D721Med (cell line): ENCODE measurements at regions not wholly inside any gene's neighbourhood (a gene's known extent, or its start where the extent isn't known, plus 50 kb on each side); places are given as distances from the start of the nearest gene placed in this dataset.

Experiments
- DNase-seq: peaks from one replicate; pipeline ENCODE4 v3.0.0; 2011; ENCODE audit warnings: low spot score; ENCODE audit not compliant: insufficient read length
- FAIRE-seq: peaks from 2 replicates; lab custom pipeline; 2011; peaks lifted over from hg19 to GRCh38; lab: Jason Lieb, UNC
- CTCF ChIP-seq: IDR thresholded peaks from 2 replicates; pipeline ENCODE4 v1.5.1; 2012; ENCODE audit warnings: mild to moderate bottlenecking, control low read depth; ENCODE audit not compliant: insufficient read depth; ENCODE audit errors: missing control alignments

DNA sequence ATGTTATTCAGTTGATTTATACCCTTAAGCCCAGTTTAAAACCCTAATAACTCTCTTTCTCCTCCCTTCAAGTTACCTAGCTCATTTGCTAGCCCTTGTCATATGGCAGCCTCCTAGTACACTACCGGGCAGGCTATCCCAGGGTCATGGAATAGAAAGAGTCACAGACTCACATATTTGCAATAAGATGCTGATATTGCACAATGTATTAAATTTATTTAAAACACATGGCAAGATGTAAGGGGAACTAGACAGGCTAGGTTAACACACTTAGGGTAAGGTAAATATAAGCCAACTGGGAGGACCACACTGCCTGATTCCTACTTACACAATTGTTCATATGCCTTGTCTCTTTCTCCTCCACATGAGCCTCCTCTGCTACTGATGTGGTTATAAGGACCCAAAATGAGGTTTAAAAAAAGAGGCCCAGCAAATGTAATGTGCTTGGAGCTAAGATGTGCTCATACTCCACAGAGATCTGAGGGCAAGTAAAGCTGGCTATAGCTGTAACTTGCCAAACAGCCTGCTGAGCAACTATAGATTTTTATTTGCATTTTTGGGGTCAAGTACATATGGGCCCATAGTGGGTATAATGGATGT lies 130.0 kb downstream of the ENC1 start:
- DNase-seq (no peak), FAIRE-seq (no peak)
- no peak for TF ChIP-seq CTCF

DNA sequence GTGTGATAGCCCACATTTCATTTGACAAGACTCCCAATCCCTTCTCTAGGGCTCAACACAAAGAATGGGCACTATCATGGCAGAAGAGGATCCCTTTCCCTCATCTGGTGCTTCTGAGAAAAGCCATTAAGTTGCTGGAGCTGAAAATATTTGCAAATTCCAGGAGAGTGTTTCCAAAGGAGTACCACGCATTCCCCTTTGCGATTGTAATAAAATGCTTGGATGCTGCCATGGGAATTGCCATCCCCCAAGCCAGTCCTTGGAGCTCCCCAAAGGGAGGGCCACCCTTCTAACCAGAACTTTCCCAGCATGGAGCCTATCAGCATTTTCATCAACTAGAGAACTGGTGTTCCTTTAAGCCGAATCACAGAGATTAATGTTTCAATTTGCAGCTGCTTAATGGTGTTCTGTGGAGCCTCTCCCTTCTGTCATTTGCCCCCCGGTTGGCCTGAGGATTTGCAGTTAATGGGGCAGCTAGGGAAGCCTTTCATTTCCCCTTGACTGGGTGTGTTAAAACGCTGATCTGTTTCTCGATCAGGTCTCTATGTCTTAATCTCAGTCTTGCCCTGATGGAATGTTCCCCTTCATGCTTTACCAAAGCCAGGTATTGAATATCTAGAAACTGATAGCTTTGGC lies 133.0 kb downstream of the ENC1 start:
- peak; percentile 61 for FAIRE-seq
- no peak for DNase-seq
- TF ChIP-seq CTCF = no peak

- FAIRE-seq (no peak), DNase-seq (no peak)
- no peak for TF ChIP-seq CTCF
Measured at GRCh38 chr5:74506119-74506518, 134.4 kb downstream of the ENC1 start.

GRCh38 chr5:74504463-74504862 lies 136.1 kb downstream of the ENC1 start:
- TF ChIP-seq CTCF = no peak
- FAIRE-seq = no peak

GRCh38 chr5:74502479-74502950 lies 138.0 kb downstream of the ENC1 start:
- no peak for TF ChIP-seq CTCF
- DNase-seq = no peak
- no peak for FAIRE-seq

More at GRCh38 chr5:74504463-74504862, 136.1 kb downstream of the ENC1 start:
- DNase-seq = no peak

- no peak for TF ChIP-seq CTCF
- no peak for FAIRE-seq
Measured at GRCh38 chr5:74501674-74502478, 138.7 kb downstream of the ENC1 start.

More at GRCh38 chr5:74501674-74502478, 138.7 kb downstream of the ENC1 start:
- no peak for DNase-seq
